DOHH2 (cell line): ENCODE measurements at regions not wholly inside any gene's neighbourhood (a gene's known extent, or its start where the extent isn't known, plus 50 kb on each side); places are given as distances from the start of the nearest gene placed in this dataset.

ENCODE experiments used
- H3F3A ChIP-seq: fragments of 200-600 bp; sonication (generic), shearing (Covaris generic); 2 replicates; pipeline ENCODE4 v1.6.0; 2016; ENCODE audit warnings: antibody characterized with exemption, mild to moderate bottlenecking; ENCODE audit not compliant: control insufficient read depth, insufficient read depth
- H3K27ac ChIP-seq: fragments of 200-600 bp; sonication (generic); 2 replicates; pipeline ENCODE4 v1.5.1; 2014; ENCODE audit warnings: low read depth, mild to moderate bottlenecking, low read length, moderate library complexity
- H3K27me3 ChIP-seq: fragments of 200-600 bp; sonication (generic); 2 replicates; pipeline ENCODE4 v1.6.1; 2014; ENCODE audit warnings: mild to moderate bottlenecking, low read length, mixed read lengths; ENCODE audit not compliant: control insufficient read depth
- H3K36me3 ChIP-seq: fragments of 200-600 bp; sonication (generic); 2 replicates; pipeline ENCODE4 v1.6.1; 2014; ENCODE audit warnings: mild to moderate bottlenecking, low read length, moderate library complexity, mixed read lengths; ENCODE audit not compliant: control insufficient read depth
- H3K4me1 ChIP-seq: fragments of 200-600 bp; sonication (generic); 2 replicates; pipeline ENCODE4 v1.6.1; 2014; ENCODE audit warnings: mild to moderate bottlenecking, low read length, mixed read lengths; ENCODE audit not compliant: control insufficient read depth
- H3K4me2 ChIP-seq: fragments of 200-600 bp; sonication (generic); 2 replicates; pipeline ENCODE4 v1.6.0; 2014; ENCODE audit warnings: mild to moderate bottlenecking, low read length, moderate library complexity
- H3K4me3 ChIP-seq: fragments of 200-600 bp; sonication (generic); 2 replicates; pipeline ENCODE4 v1.5.1; 2014; ENCODE audit warnings: mild to moderate bottlenecking, low read length, mixed read lengths
- H3K79me2 ChIP-seq: fragments of 200-600 bp; sonication (generic); 2 replicates; pipeline ENCODE4 v1.6.1; 2014; ENCODE audit warnings: mild to moderate bottlenecking, low read length, mixed read lengths; ENCODE audit not compliant: control insufficient read depth
- H3K9me2 ChIP-seq: fragments of 200-600 bp; sonication (generic); replicated peaks from 2 replicates; pipeline ENCODE4 v1.6.1; 2014; ENCODE audit warnings: mild to moderate bottlenecking, low read length, mixed read lengths; ENCODE audit not compliant: control insufficient read depth
- H3K9me3 ChIP-seq: fragments of 200-600 bp; sonication (generic); 2 replicates; pipeline ENCODE4 v1.6.1; 2014; ENCODE audit warnings: antibody characterized with exemption, low read length, mixed read lengths; ENCODE audit not compliant: control insufficient read depth, insufficient read depth
- H4K20me1 ChIP-seq: fragments of 200-600 bp; sonication (generic); 2 replicates; pipeline ENCODE4 v1.6.0; 2014; ENCODE audit warnings: low read depth, mild to moderate bottlenecking, antibody characterized with exemption, low read length, moderate library complexity; ENCODE audit not compliant: control insufficient read depth, insufficient read depth
- CTCF ChIP-seq: fragments of 200-600 bp; sonication (generic); IDR thresholded peaks from one replicate; pipeline ENCODE4 v1.5.1; 2014; ENCODE audit warnings: antibody characterized with exemption, mild to moderate bottlenecking, low read depth, low read length; ENCODE audit not compliant: poor library complexity, severe bottlenecking
- EZH2phosphoT487 ChIP-seq: fragments of 200-600 bp; sonication (generic); IDR thresholded peaks from 2 replicates; pipeline ENCODE4 v1.6.1; 2017; ENCODE audit warnings: borderline replicate concordance, mild to moderate bottlenecking, antibody characterized with exemption, low read length, moderate library complexity, mixed read lengths

GRCh38 chr3:150036780-150037179 lies 66.1 kb upstream of the PFN2 start:
- no peak overlapping the region for H3K4me2 ChIP-seq
- H3K36me3 ChIP-seq = no peaks in the 10 kb centered on the region
- H3K27me3 ChIP-seq = 0 out of 2 replicates have a peak, but pooled peaks cover 5% of the 10 kb centered on the region
- no peaks in the 10 kb centered on the region for H3K9me3 ChIP-seq
- H3K27ac ChIP-seq = no peak overlapping the region
- no peak overlapping the region for H3K4me3 ChIP-seq
- H4K20me1 ChIP-seq = no peaks in the 10 kb centered on the region
- no peaks in the 10 kb centered on the region for H3K9me2 ChIP-seq
- no peaks in the 10 kb centered on the region for H3K79me2 ChIP-seq
- H3K4me1 ChIP-seq = no peaks in the 10 kb centered on the region
- TF ChIP-seq EZH2phosphoT487 = no peak
- TF ChIP-seq CTCF = no peak
- no peaks in the 10 kb centered on the region for H3F3A ChIP-seq

- no peaks in the 10 kb centered on the region for H3K79me2 ChIP-seq
- no peaks in the 10 kb centered on the region for H3K4me1 ChIP-seq
- H3K9me3 ChIP-seq = no peaks in the 10 kb centered on the region
- H3K27me3 ChIP-seq = 0 out of 2 replicates have a peak, but pooled peaks cover 5% of the 10 kb centered on the region
- no peaks in the 10 kb centered on the region for H3K9me2 ChIP-seq
- H3K4me2 ChIP-seq = no peak overlapping the region
- no peak overlapping the region for H3K27ac ChIP-seq
- H3K4me3 ChIP-seq = no peak overlapping the region
- no peaks in the 10 kb centered on the region for H4K20me1 ChIP-seq
- no peak for TF ChIP-seq CTCF
- no peaks in the 10 kb centered on the region for H3F3A ChIP-seq
- H3K36me3 ChIP-seq = no peaks in the 10 kb centered on the region
Measured at GRCh38 chr3:150035910-150036612, 65.4 kb upstream of the PFN2 start.

- Histone ChIP-seq H3K4me2 (no peak overlapping the region), H3K36me3 (no peaks in the 10 kb centered on the region), H3K4me3 (no peak overlapping the region), H3K27ac (no peak overlapping the region), H3K27me3 (0 out of 2 replicates have a peak, but pooled peaks cover 5% of the 10 kb centered on the region), H3F3A (no peaks in the 10 kb centered on the region), H3K79me2 (no peaks in the 10 kb centered on the region), H3K9me2 (no peaks in the 10 kb centered on the region), H3K4me1 (no peaks in the 10 kb centered on the region), H3K9me3 (no peaks in the 10 kb centered on the region), H4K20me1 (no peaks in the 10 kb centered on the region)
- TF ChIP-seq EZH2phosphoT487 = no peak
- no peak for TF ChIP-seq CTCF
Measured at GRCh38 chr3:150035301-150035779, 64.6 kb upstream of the PFN2 start.
